Epithelial cell of prostate (primary cell): ENCODE measurements at regions not wholly inside any gene's neighbourhood (a gene's known extent, or its start where the extent isn't known, plus 50 kb on each side); places are given as distances from the start of the nearest gene placed in this dataset.
"Not testable (repeated sequence)": the region's sequence is repeated elsewhere in the genome, so short reads cannot be mapped to it uniquely, and the experiment has no call there.

ENCODE experiments used
- DNase-seq: peaks from one replicate; pipeline ENCODE4 v3.0.0-alpha.2; 2011; ENCODE audit warnings: low read depth, low spot score
- H3K27ac ChIP-seq: fragments of 450-650 bp; 2 replicates; pipeline ENCODE4 v1.5.1; 2017; ENCODE audit warnings: mild to moderate bottlenecking

DNA sequence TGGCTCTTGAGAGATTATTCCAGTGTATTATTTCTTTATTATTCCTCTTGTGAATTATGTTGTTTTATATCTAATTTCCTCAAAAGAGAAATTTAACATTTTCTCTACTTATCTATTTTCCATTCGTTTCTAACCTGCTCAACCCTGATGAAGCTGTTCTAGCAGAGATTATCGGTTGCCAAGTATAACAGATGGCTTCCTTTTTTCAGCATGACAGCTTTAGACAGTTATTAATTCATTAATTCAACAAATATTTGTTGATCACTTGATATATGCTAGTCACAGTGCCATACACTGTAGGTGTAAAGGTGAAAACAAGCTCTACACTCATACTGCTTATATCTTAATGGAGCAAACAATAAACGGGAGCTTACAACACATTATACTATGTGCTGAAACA, 137.9 kb upstream of the UBE2E3 start:
- no peak overlapping the region for H3K27ac ChIP-seq
- no peak for DNase-seq

DNA sequence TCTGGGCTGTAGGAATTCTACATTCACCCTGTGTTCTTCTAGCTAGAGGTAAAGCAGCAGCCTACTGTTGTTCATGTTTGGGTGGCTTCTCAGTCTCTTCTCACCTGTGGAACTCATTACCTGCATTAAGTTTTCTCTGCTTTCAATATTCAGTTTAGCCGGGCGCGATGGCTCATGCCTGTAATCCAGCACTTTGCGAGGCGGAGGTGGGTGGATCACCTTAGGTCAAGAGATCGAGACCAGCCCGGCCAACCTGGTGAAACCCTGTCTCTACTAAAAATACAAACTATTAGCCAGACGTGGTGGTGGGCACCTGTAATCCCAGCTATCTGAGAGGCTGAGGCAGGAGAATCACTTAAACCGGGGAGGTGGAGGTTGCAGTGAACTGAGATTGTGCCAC, 139.8 kb upstream of the UBE2E3 start:
- no peak for DNase-seq
- H3K27ac ChIP-seq: no peak overlapping the region

DNA sequence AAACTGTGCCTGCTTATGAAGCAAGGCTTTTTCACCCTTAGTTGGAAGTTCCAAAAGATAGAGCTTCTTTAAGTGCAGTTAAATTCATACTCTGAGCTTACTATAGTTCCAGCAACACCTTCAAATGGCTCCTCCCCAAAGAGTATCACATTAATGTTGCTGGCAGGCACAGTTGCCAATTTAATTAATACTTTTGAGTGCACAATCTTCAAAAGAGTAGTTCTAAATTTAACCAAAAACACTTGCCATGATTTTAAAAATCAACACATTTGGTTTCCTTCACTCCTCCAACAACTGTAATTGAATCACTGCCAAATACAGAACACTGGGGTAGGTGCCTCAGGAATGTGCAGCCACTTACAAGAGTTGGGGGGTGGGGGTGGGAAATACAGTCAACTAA, 150.6 kb upstream of the UBE2E3 start:
- peak overlapping the region; percentile 7 for H3K27ac ChIP-seq
- DNase-seq: no peak

DNA sequence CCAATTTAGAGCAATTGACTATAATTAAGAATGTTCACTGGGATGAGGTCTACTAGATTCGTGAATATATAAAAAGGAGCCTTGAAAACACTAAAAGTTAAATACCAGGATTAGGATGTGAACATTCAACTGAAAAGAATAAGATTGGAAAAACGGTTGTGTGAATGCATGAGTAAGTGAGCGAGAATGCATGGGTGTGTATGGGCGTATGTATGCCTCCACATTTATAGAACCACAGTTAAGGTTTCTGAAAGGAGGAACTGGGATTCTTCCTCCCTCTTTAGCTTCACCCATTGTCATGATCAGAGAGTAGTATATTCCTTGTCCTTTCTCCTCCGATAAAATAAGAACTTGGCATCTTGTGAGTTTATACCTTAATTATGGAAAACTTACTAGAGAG, 151.1 kb upstream of the UBE2E3 start:
- H3K27ac ChIP-seq: peak overlapping the region; percentile 7
- no peak for DNase-seq

DNA sequence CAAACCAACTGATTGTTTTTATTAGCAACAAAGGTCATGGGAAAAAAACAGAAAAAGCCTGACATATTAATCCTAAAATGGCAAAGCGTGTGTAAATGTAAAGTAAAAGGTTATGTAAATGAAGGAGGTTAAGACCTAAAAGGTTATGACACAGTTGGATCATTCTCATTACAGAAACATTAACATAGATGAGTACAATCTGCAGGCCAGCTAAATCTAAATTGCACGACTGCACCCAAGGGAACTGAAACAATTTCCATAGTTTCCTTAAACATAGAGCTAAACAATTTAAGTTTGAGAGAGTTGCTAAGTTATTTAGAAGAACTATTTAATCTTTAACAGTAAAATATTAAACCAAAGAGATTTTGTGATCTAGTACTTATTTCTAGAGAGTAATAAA, 151.6 kb upstream of the UBE2E3 start:
- H3K27ac ChIP-seq: no peak overlapping the region
- no peak for DNase-seq

- H3K27ac ChIP-seq: no peak overlapping the region
- no peak for DNase-seq
Measured at GRCh38 chr2:180823546-180824141, 156.8 kb upstream of the UBE2E3 start.

GRCh38 chr2:180819106-180819505, 161.3 kb upstream of the UBE2E3 start:
- DNase-seq: no peak
- H3K27ac ChIP-seq: no peak overlapping the region

DNA sequence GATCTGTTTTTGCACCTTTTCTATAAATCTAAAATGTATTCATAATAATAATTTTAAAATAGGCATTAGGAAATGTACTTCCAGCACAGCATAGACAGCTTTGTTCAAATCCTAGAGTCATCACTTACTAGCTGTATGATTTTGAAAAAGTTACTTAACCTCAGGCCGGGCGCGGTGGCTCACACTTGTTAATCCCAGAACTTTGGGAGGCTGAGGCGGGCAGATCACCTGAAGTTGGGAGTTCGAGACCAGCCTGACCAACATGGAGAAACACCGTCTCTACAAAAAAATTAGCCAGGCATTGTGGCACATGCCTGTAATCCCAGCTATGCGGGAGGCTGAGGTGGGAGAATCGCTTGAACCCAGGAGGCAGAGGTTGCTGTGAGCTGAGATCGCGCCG, 161.7 kb upstream of the UBE2E3 start:
- not testable (repeated sequence) for DNase-seq, H3K27ac ChIP-seq

GRCh38 chr2:180799141-180799540, 181.3 kb upstream of the UBE2E3 start:
- H3K27ac ChIP-seq: no peak overlapping the region
- no peak for DNase-seq

DNA sequence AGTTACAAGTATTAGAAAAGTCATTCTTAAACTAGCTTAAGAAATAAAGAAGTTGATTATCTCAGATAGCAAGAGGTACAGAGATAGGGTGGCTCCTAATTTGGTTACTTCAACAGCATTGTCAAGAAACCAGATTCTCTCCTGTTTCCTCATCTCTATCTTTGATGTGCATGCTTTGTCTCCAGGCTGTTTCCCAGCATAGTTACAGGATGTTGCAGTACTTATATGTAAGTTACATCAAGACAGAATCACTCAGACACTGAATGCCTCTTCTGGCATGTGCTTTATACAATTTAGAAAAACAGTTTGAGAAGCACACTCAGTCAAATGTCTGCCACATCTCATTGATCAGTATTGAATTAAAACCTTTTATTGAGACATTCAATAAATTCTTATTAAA, 189.5 kb upstream of the UBE2E3 start:
- DNase-seq: no peak
- peak overlapping the region; percentile 30 for H3K27ac ChIP-seq

DNA sequence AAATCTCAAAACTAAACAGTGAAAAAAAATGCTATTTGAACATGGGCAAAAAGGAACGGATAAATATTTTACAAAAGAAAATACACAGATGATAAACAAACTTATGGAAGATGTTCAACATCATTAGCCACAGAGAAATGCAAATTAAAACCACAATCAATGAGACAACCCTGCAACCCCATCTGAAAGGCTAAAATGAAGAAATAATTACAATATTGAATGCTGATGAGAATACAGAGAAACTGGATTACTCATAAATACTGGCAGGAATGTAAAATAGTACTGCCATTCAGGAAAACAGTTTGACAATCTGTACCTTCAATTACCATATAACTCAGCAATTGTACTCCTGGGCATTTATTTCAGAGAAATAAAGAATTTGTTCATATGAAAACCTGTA, 193.1 kb upstream of the UBE2E3 start:
- no peak for DNase-seq
- peak overlapping the region; percentile 46 for H3K27ac ChIP-seq

GRCh38 chr2:180781276-180781675, 199.1 kb upstream of the UBE2E3 start:
- H3K27ac ChIP-seq: no peak overlapping the region
- no peak for DNase-seq

GRCh38 chr2:180778291-180778690, 202.1 kb upstream of the UBE2E3 start:
- no peak overlapping the region for H3K27ac ChIP-seq
- DNase-seq: no peak

DNA sequence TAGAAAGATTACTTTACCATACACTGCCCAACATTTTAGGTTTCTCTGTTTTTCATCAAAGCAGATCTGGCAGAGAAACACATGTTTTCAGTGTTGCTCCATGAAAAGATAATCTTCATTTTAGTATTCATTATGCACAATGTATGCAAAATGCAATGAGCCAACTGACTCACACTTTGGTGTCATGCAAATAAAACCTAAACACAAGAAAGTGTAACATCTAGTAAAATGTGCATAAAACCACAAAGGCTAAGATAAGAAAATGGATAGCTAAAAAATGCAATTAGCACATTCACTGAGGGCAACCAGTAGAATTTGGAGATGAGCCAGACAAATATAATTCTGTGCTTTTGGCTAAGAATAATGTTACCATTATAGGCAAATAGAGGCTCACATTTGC, 203.5 kb upstream of the UBE2E3 start:
- DNase-seq: no peak
- H3K27ac ChIP-seq: no peak overlapping the region

GRCh38 chr2:180775711-180776110, 204.7 kb upstream of the UBE2E3 start:
- no peak overlapping the region for H3K27ac ChIP-seq
- DNase-seq: no peak

GRCh38 chr2:180765316-180765715, 215.1 kb upstream of the UBE2E3 start:
- DNase-seq, H3K27ac ChIP-seq: not testable (repeated sequence)

- no peak for DNase-seq
- no peak overlapping the region for H3K27ac ChIP-seq
Measured at GRCh38 chr2:180763263-180763989, 217.0 kb upstream of the UBE2E3 start.

- DNase-seq: peak; percentile 10
- H3K27ac ChIP-seq: no peak overlapping the region
Measured at GRCh38 chr2:180761224-180761623, 219.2 kb upstream of the UBE2E3 start.

DNA sequence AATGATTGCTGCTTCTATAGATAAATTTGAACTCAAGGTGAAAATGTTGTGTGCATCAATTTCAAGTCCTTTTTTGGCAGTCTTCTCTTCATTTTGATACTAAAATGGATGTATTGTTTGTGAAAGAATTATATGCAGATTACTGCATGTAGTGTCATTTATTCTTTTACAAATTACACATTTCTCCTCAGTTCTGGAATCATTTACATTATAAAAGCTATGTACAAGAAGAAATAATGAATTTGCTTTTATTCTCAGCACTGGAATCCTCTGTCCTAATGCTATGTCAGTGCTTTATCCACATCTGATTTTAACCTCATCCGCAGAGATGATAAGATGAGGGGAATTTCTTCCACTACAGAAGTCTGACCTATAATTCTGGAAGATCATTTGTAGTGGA, 220.8 kb upstream of the UBE2E3 start:
- no peak overlapping the region for H3K27ac ChIP-seq
- no peak for DNase-seq

DNA sequence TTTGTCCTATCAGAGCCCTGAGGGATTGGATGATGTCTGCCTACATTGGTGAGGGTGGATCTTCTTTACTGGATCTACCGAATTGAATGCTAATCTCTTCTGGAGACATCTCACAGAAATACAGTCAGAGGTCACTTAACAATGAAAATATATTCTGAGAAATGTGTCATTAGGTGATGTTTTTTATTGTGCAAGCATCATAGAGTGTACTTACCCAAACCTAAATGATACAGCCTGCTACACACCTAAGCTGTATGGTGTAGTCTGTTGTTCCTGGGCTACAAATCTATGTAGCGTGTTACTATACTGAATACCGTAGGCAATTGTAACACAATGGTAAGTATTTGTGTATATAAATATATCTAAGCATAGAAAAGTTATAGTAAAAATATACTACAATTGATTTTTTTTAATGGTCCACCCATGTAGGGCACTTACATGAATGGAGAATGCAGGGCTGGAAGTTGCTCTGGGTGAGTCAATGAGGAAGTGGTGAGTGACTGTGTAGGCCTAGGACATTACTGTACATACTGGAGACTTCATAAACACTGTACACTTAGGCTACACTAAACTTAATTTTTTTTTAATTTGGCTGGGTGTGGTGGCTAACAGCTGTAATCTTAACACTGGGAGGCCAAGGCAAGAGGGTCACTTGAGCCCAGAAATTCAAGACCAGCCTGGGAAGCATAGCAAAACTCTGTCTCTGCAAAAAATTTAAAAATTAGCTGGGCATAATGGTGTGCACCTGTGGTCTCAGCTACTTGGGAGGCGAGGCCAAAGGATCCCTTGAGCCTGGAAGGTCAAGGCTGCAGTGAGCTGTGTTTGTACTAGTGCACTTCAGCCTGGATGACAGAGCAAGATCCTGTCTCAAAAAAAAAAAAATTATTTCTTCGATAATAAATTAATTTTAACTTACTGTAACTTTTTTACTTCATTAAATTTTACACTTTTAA, 226.3 kb upstream of the UBE2E3 start:
- peak; percentile 60 for DNase-seq
- peak overlapping the region; percentile 61 for H3K27ac ChIP-seq

GRCh38 chr2:180751306-180751920, 229.0 kb upstream of the UBE2E3 start:
- no peak overlapping the region for H3K27ac ChIP-seq
- DNase-seq: no peak
